Activated T-helper 1 cell treated with anti-CD3 and anti-CD28 coated beads, Interleukin-12 subunit alpha, Interleukin-12 subunit beta, Interleukin-2, Interleukin-4 antibody, amounts not matched to agents 30 ng/mL and 10 ng/mL and 1 ng/mL, durations not matched to agents 14 hours and 24 hours and 36 hours (primary cell): ENCODE measurements at regions not wholly inside any gene's neighbourhood (a gene's known extent, or its start where the extent isn't known, plus 50 kb on each side); places are given as distances from the start of the nearest gene placed in this dataset.

Experiments
- DNase-seq: peaks from one replicate; pipeline ENCODE4 v3.0.0; 2021; ENCODE audit warnings: low spot score
- H3K27ac Mint-ChIP-seq: one replicate; pipeline ENCODE4 v1.8.0; 2021; ENCODE audit warnings: mild to moderate bottlenecking, mixed read lengths
- H3K27me3 Mint-ChIP-seq: one replicate; pipeline ENCODE4 v1.8.0; 2022; ENCODE audit warnings: mild to moderate bottlenecking, moderate library complexity, mixed read lengths; ENCODE audit not compliant: insufficient read depth
- H3K36me3 Mint-ChIP-seq: one replicate; pipeline ENCODE4 v1.8.0; 2021; ENCODE audit warnings: low read depth, mixed read lengths
- H3K4me1 Mint-ChIP-seq: one replicate; pipeline ENCODE4 v1.8.0; 2021; ENCODE audit warnings: low read depth, mixed read lengths
- H3K4me3 Mint-ChIP-seq: one replicate; pipeline ENCODE4 v1.8.0; 2021; ENCODE audit warnings: mild to moderate bottlenecking, moderate library complexity, mixed read lengths
- H3K9me3 Mint-ChIP-seq: one replicate; pipeline ENCODE4 v1.8.0; 2021; ENCODE audit warnings: mixed read lengths
- intact Hi-C: fragments of 100-400 bp; cut with micrococcal nuclease; formaldehyde crosslinking; loops from one replicate; pipeline ENCODE4 v1.15.1; 2024

GRCh38 chr11:56932572-56933220 is 56.0 kb upstream of the OR5AK2 start:
- H3K36me3 Mint-ChIP-seq = no peaks in the 10 kb centered on the region
- no peak for DNase-seq
- peaks cover 11% of the 10 kb centered on the region for H3K9me3 Mint-ChIP-seq
- H3K27ac Mint-ChIP-seq = no peak overlapping the region
- H3K27me3 Mint-ChIP-seq = no peaks in the 10 kb centered on the region
- H3K4me1 Mint-ChIP-seq = no peaks in the 10 kb centered on the region
- intact Hi-C loops = loop anchor here (1.0 kb wide), 1 partner anchor 16 kb away; no protein-coding TSS in a partner anchor
- H3K4me3 Mint-ChIP-seq = no peak overlapping the region

- Mint-ChIP-seq H3K27me3 (no peaks in the 10 kb centered on the region), H3K9me3 (peaks cover 11% of the 10 kb centered on the region), H3K4me1 (peaks cover under 1% of the 10 kb centered on the region), H3K4me3 (no peak overlapping the region), H3K27ac (no peak overlapping the region), H3K36me3 (no peaks in the 10 kb centered on the region)
- intact Hi-C loops = no loop called here
- DNase-seq = no peak
These were observed 65.6 kb upstream of the OR5AK2 start for GRCh38 chr11:56923116-56923515.

GRCh38 chr11:56922421-56922820 is 66.3 kb upstream of the OR5AK2 start:
- Mint-ChIP-seq H3K4me1 (peaks cover 7% of the 10 kb centered on the region), H3K4me3 (no peak overlapping the region), H3K27me3 (no peaks in the 10 kb centered on the region), H3K9me3 (peaks cover 14% of the 10 kb centered on the region), H3K36me3 (no peaks in the 10 kb centered on the region), H3K27ac (no peak overlapping the region)
- DNase-seq = no peak
- intact Hi-C loops = no loop called here

GRCh38 chr11:56917708-56918400 is 70.9 kb upstream of the OR5AK2 start:
- Mint-ChIP-seq H3K4me3 (no peak overlapping the region), H3K9me3 (peaks cover 18% of the 10 kb centered on the region), H3K27ac (peak overlapping the region; percentile 74), H3K27me3 (no peaks in the 10 kb centered on the region), H3K36me3 (no peaks in the 10 kb centered on the region), H3K4me1 (peaks cover 7% of the 10 kb centered on the region)
- no peak for DNase-seq
- intact Hi-C loops = no loop called here

- no peak overlapping the region for H3K27ac Mint-ChIP-seq
- H3K36me3 Mint-ChIP-seq = no peaks in the 10 kb centered on the region
- peaks cover 7% of the 10 kb centered on the region for H3K4me1 Mint-ChIP-seq
- peaks cover 19% of the 10 kb centered on the region for H3K9me3 Mint-ChIP-seq
- H3K4me3 Mint-ChIP-seq = no peak overlapping the region
- intact Hi-C loops = loop anchor here (1.0 kb wide), 1 partner anchor 16 kb away; no protein-coding TSS in a partner anchor
- H3K27me3 Mint-ChIP-seq = no peaks in the 10 kb centered on the region
- DNase-seq = no peak
These were observed 72.1 kb upstream of the OR5AK2 start for GRCh38 chr11:56916587-56916986.

GRCh38 chr11:56916162-56916561 is 72.6 kb upstream of the OR5AK2 start:
- Mint-ChIP-seq H3K36me3 (no peaks in the 10 kb centered on the region), H3K9me3 (peaks cover 20% of the 10 kb centered on the region), H3K27ac (no peak overlapping the region), H3K27me3 (no peaks in the 10 kb centered on the region), H3K4me3 (no peak overlapping the region), H3K4me1 (peaks cover 7% of the 10 kb centered on the region)
- DNase-seq = no peak
- intact Hi-C loops = loop anchor here (1.0 kb wide), 1 partner anchor 16 kb away; no protein-coding TSS in a partner anchor

GRCh38 chr11:56911312-56911711 is 77.4 kb upstream of the OR5AK2 start:
- Mint-ChIP-seq H3K4me1 (no peaks in the 10 kb centered on the region), H3K9me3 (peaks cover 10% of the 10 kb centered on the region), H3K4me3 (no peak overlapping the region), H3K36me3 (no peaks in the 10 kb centered on the region), H3K27me3 (no peaks in the 10 kb centered on the region), H3K27ac (no peak overlapping the region)
- DNase-seq = no peak
- intact Hi-C loops = no loop called here

GRCh38 chr11:56910785-56911184 is 77.9 kb upstream of the OR5AK2 start:
- DNase-seq = no peak
- no peak overlapping the region for H3K4me3 Mint-ChIP-seq
- no peaks in the 10 kb centered on the region for H3K36me3 Mint-ChIP-seq
- no peaks in the 10 kb centered on the region for H3K27me3 Mint-ChIP-seq
- intact Hi-C loops = no loop called here
- no peak overlapping the region for H3K27ac Mint-ChIP-seq
- H3K4me1 Mint-ChIP-seq = no peaks in the 10 kb centered on the region
- H3K9me3 Mint-ChIP-seq = peaks cover 10% of the 10 kb centered on the region

- H3K4me3 Mint-ChIP-seq = no peak overlapping the region
- no peaks in the 10 kb centered on the region for H3K36me3 Mint-ChIP-seq
- no peaks in the 10 kb centered on the region for H3K27me3 Mint-ChIP-seq
- peaks cover 10% of the 10 kb centered on the region for H3K9me3 Mint-ChIP-seq
- H3K4me1 Mint-ChIP-seq = no peaks in the 10 kb centered on the region
- H3K27ac Mint-ChIP-seq = no peak overlapping the region
- DNase-seq = no peak
- intact Hi-C loops = no loop called here
These were observed 78.5 kb upstream of the OR5AK2 start for GRCh38 chr11:56910046-56910773.

- no peak for DNase-seq
- Mint-ChIP-seq H3K27me3 (no peaks in the 10 kb centered on the region), H3K36me3 (no peaks in the 10 kb centered on the region), H3K27ac (no peak overlapping the region), H3K4me3 (no peak overlapping the region), H3K4me1 (no peaks in the 10 kb centered on the region), H3K9me3 (peaks cover 5% of the 10 kb centered on the region)
- intact Hi-C loops = no loop called here
These were observed 79.2 kb upstream of the OR5AK2 start for GRCh38 chr11:56909563-56909962.

GRCh38 chr11:56909080-56909479 is 79.6 kb upstream of the OR5AK2 start:
- no peaks in the 10 kb centered on the region for H3K4me1 Mint-ChIP-seq
- intact Hi-C loops = no loop called here
- no peaks in the 10 kb centered on the region for H3K36me3 Mint-ChIP-seq

GRCh38 chr11:56906683-56907148 is 82.0 kb upstream of the OR5AK2 start:
- no peaks in the 10 kb centered on the region for H3K27me3 Mint-ChIP-seq
- H3K4me3 Mint-ChIP-seq = no peak overlapping the region
- no peak for DNase-seq
- H3K4me1 Mint-ChIP-seq = no peaks in the 10 kb centered on the region
- intact Hi-C loops = no loop called here
- H3K9me3 Mint-ChIP-seq = peaks cover 5% of the 10 kb centered on the region
- H3K27ac Mint-ChIP-seq = no peak overlapping the region
- H3K36me3 Mint-ChIP-seq = no peaks in the 10 kb centered on the region

More at GRCh38 chr11:56909080-56909479, 79.6 kb upstream of the OR5AK2 start:
- Mint-ChIP-seq H3K27ac (no peak overlapping the region), H3K4me3 (no peak overlapping the region), H3K27me3 (no peaks in the 10 kb centered on the region), H3K9me3 (peaks cover 5% of the 10 kb centered on the region)
- no peak for DNase-seq

GRCh38 chr11:56905936-56906335 is 82.8 kb upstream of the OR5AK2 start:
- DNase-seq = no peak
- no peaks in the 10 kb centered on the region for H3K27me3 Mint-ChIP-seq
- no peaks in the 10 kb centered on the region for H3K9me3 Mint-ChIP-seq
- no peak overlapping the region for H3K27ac Mint-ChIP-seq
- H3K4me3 Mint-ChIP-seq = no peak overlapping the region
- no peaks in the 10 kb centered on the region for H3K36me3 Mint-ChIP-seq
- intact Hi-C loops = no loop called here
- no peaks in the 10 kb centered on the region for H3K4me1 Mint-ChIP-seq
